ENCODE measurements at regions not wholly inside any gene's neighbourhood (a gene's known extent, or its start where the extent isn't known, plus 50 kb on each side); places are given as distances from the start of the nearest gene placed in this dataset.

- Histone ChIP-seq H3K27ac (no peak overlapping the region), H3K4me3 (no peak overlapping the region)
- no peak for DNase-seq (ENCODE audit: low spot score)
- TF ChIP-seq CTCF (IDR thresholded peaks at IDR 0.05): no peak
Observed at GRCh38 chr19:28521614-28522544, 691.1 kb downstream of the UQCRFS1 start.

GRCh38 chr19:28520998-28521568, 691.9 kb downstream of the UQCRFS1 start:
- Histone ChIP-seq H3K27ac (no peak overlapping the region), H3K4me3 (no peak overlapping the region)
- DNase-seq (ENCODE audit: low spot score): no peak
- TF ChIP-seq CTCF (IDR thresholded peaks at IDR 0.05): no peak

GRCh38 chr19:28519952-28520861, 692.7 kb downstream of the UQCRFS1 start:
- no peak overlapping the region for H3K27ac ChIP-seq
- no peak for DNase-seq (ENCODE audit: low spot score)

GRCh38 chr19:28519218-28519779, 693.7 kb downstream of the UQCRFS1 start:
- no peak for TF ChIP-seq CTCF (IDR thresholded peaks at IDR 0.05)
- no peak overlapping the region for H3K27ac ChIP-seq
- H3K4me3 ChIP-seq: no peak overlapping the region
- DNase-seq (ENCODE audit: low spot score): no peak

More at GRCh38 chr19:28519952-28520861, 692.7 kb downstream of the UQCRFS1 start:
- no peak for TF ChIP-seq CTCF (IDR thresholded peaks at IDR 0.05)
- H3K4me3 ChIP-seq: no peak overlapping the region

- H3K27ac ChIP-seq: no peak overlapping the region
- no peak for TF ChIP-seq CTCF (IDR thresholded peaks at IDR 0.05)
- no peak for DNase-seq (ENCODE audit: low spot score)
- H3K4me3 ChIP-seq: no peak overlapping the region
Observed at GRCh38 chr19:28516415-28516872, 696.5 kb downstream of the UQCRFS1 start.

- no peak overlapping the region for H3K4me3 ChIP-seq
- no peak overlapping the region for H3K27ac ChIP-seq
- TF ChIP-seq CTCF (IDR thresholded peaks at IDR 0.05): no peak
- DNase-seq (ENCODE audit: low spot score): no peak
Observed at GRCh38 chr19:28514166-28514565, 698.8 kb downstream of the UQCRFS1 start.

Data from coronary artery (tissue), 2 donors.